ENCODE measurements at regions not wholly inside any gene's neighbourhood (a gene's known extent, or its start where the extent isn't known, plus 50 kb on each side); places are given as distances from the start of the nearest gene placed in this dataset.

DNA sequence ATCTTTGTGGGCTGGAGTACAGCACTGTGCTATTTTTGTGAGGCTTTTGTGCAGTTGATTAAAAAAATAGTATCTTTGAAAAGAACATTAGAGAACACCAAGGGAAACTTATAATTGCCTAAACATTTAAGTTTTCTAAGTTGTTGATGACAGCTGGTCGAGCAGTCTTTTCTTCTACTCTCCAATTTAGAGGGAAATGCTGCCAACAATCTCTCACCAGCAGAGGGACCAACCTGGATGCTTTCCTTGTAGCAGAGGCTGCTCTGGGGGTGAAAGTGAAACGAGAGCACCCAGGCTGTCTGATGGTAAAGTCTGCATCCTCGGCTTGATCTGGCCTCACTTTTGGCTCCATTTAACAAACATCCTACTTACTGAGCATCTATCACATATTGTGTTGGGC is 1286.5 kb upstream of the TENM4 start:
- peak; percentile 43 for TF ChIP-seq CTCF (IDR thresholded peaks at IDR 0.05; ENCODE audit: low read depth, low read length)
- H3K9me3 ChIP-seq (ENCODE audit: low read depth): no peaks in the 10 kb centered on the region
- H3K36me3 ChIP-seq: no peaks in the 10 kb centered on the region
- peaks cover 8% of the 10 kb centered on the region for H3K4me1 ChIP-seq (ENCODE audit: low read depth)
- no peak overlapping the region for H3K27ac ChIP-seq
- H3K4me3 ChIP-seq: no peak overlapping the region
- DNase-seq (ENCODE audit: low read depth in 1 of 2, low spot score in 1 of 2): peak; percentile 33 to 41
- H3K27me3 ChIP-seq: no peaks in the 10 kb centered on the region

DNA sequence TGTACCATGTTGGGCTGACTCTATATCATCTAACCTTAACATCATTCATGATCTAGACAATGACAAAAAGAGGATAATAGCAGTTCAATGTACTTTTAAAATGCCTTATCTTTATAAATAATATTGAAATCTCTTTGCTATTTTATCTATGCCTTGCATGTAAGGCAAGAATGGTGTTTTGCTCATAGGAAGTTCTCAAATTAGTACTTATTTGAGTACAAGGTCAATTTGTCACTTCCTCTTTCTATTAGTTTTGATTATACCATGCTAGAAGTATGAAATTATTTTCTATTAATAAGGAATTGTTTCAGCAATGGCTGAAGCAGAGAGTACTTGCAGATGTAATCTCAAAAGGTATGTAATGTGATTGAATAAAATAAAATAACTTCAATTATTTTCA is 1285.4 kb upstream of the TENM4 start:
- H3K36me3 ChIP-seq: no peaks in the 10 kb centered on the region
- TF ChIP-seq CTCF (IDR thresholded peaks at IDR 0.05; ENCODE audit: low read depth, low read length): no peak
- H3K27me3 ChIP-seq: no peaks in the 10 kb centered on the region
- H3K27ac ChIP-seq: no peak overlapping the region
- no peaks in the 10 kb centered on the region for H3K9me3 ChIP-seq (ENCODE audit: low read depth)
- H3K4me1 ChIP-seq (ENCODE audit: low read depth): peaks cover 13% of the 10 kb centered on the region
- DNase-seq (ENCODE audit: low read depth in 1 of 2, low spot score in 1 of 2): no peak
- H3K4me3 ChIP-seq: no peak overlapping the region

GRCh38 chr11:80724366-80724765 is 1283.5 kb upstream of the TENM4 start:
- Histone ChIP-seq H3K27ac (no peak overlapping the region), H3K36me3 (no peaks in the 10 kb centered on the region), H3K27me3 (no peaks in the 10 kb centered on the region), H3K4me1 (ENCODE audit: low read depth) (peaks cover 13% of the 10 kb centered on the region), H3K9me3 (ENCODE audit: low read depth) (no peaks in the 10 kb centered on the region), H3K4me3 (no peak overlapping the region)
- no peak for DNase-seq (ENCODE audit: low read depth in 1 of 2, low spot score in 1 of 2)
- no peak for TF ChIP-seq CTCF (IDR thresholded peaks at IDR 0.05; ENCODE audit: low read depth, low read length)

DNA sequence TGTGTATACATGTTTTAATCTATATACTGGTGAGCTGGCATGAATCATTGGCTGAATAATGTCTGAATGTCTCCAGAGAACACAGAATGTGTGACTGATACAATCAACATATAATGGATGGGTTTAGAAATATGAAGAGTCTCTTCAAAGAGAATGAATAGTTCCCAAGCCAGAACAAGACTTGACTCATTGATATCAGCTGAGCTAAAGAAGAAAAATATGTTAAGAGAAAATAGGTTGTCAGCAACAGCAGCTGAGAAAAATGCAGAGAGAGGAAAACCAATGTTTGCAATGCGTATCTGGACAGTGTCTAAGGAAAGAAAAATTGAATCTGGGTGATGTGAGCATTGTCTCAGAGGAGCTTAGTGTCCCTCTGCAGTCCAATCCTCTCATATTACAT is 1281.8 kb upstream of the TENM4 start:
- no peaks in the 10 kb centered on the region for H3K9me3 ChIP-seq (ENCODE audit: low read depth)
- H3K27ac ChIP-seq: peak overlapping the region; percentile 61
- H3K4me1 ChIP-seq (ENCODE audit: low read depth): peaks cover 13% of the 10 kb centered on the region
- H3K27me3 ChIP-seq: no peaks in the 10 kb centered on the region
- DNase-seq (ENCODE audit: low read depth in 1 of 2, low spot score in 1 of 2): peak; percentile 54 to 77
- H3K4me3 ChIP-seq: no peak overlapping the region
- no peaks in the 10 kb centered on the region for H3K36me3 ChIP-seq
- no peak for TF ChIP-seq CTCF (IDR thresholded peaks at IDR 0.05; ENCODE audit: low read depth, low read length)

GRCh38 chr11:80720295-80720694 is 1279.5 kb upstream of the TENM4 start:
- H3K27me3 ChIP-seq: no peaks in the 10 kb centered on the region
- DNase-seq (ENCODE audit: low read depth in 1 of 2, low spot score in 1 of 2): no peak
- H3K27ac ChIP-seq: no peak overlapping the region
- H3K4me3 ChIP-seq: no peak overlapping the region
- TF ChIP-seq CTCF (IDR thresholded peaks at IDR 0.05; ENCODE audit: low read depth, low read length): no peak
- no peaks in the 10 kb centered on the region for H3K9me3 ChIP-seq (ENCODE audit: low read depth)
- H3K36me3 ChIP-seq: no peaks in the 10 kb centered on the region
- H3K4me1 ChIP-seq (ENCODE audit: low read depth): peaks cover 13% of the 10 kb centered on the region

DNA sequence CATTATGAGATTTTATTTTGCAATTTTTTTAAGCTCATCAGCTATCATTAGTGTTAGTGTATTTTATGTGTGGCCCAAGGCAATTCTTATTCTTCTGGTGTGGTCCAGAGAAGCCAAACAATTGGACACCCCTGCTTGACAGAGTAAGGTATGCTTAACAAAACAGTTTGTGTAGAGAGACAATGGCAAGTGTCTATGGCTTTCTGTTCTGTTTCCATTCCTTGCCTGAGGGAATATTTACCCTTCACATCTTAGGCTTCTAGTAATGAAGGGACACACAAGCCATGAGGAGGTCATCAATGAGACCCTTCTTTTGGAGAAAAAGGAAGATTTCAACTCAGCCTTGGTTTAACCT is 1278.4 kb upstream of the TENM4 start:
- no peak for DNase-seq (ENCODE audit: low read depth in 1 of 2, low spot score in 1 of 2)
- peaks cover 13% of the 10 kb centered on the region for H3K4me1 ChIP-seq (ENCODE audit: low read depth)
- no peak overlapping the region for H3K27ac ChIP-seq
- no peaks in the 10 kb centered on the region for H3K36me3 ChIP-seq
- H3K4me3 ChIP-seq: no peak overlapping the region
- no peaks in the 10 kb centered on the region for H3K9me3 ChIP-seq (ENCODE audit: low read depth)
- TF ChIP-seq CTCF (IDR thresholded peaks at IDR 0.05; ENCODE audit: low read depth, low read length): no peak
- no peaks in the 10 kb centered on the region for H3K27me3 ChIP-seq
